ENCODE measurements at regions not wholly inside any gene's neighbourhood (a gene's known extent, or its start where the extent isn't known, plus 50 kb on each side); places are given as distances from the start of the nearest gene placed in this dataset.
"Not testable (repeated sequence)": the region's sequence is repeated elsewhere in the genome, so short reads cannot be mapped to it uniquely, and the experiment has no call there.

GRCh38 chr16:51868631-51869030 is 678.3 kb downstream of the TOX3 start:
- DNase-seq (ENCODE audit: low read depth in 1 of 2, low spot score in 1 of 2): no peak

- DNase-seq (ENCODE audit: low read depth in 1 of 2, low spot score in 1 of 2): no peak
Observed at GRCh38 chr16:51867386-51868065, 679.4 kb downstream of the TOX3 start.

DNA sequence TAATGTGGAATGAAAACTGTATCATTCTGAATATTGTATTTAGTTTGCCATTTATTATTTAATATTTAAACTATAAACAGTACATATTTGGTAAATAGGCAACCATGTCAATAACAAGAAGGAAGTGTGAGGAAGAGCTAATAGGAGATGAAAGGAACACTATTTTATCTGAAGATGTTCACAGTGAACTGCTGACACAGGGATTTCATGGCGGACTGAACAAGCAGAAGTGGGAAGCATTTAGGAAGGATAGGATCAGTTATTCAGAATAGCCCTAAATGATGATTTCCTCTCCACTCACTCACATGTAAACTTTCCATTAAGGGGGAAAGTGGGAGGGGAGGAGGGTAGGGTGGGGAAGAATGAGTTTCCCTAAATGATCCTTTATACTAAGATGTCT is 682.4 kb downstream of the TOX3 start:
- DNase-seq (ENCODE audit: low read depth in 1 of 2, low spot score in 1 of 2): no peak

GRCh38 chr16:51854401-51854951 is 692.5 kb downstream of the TOX3 start:
- no peak for DNase-seq (ENCODE audit: low read depth in 1 of 2, low spot score in 1 of 2)

DNA sequence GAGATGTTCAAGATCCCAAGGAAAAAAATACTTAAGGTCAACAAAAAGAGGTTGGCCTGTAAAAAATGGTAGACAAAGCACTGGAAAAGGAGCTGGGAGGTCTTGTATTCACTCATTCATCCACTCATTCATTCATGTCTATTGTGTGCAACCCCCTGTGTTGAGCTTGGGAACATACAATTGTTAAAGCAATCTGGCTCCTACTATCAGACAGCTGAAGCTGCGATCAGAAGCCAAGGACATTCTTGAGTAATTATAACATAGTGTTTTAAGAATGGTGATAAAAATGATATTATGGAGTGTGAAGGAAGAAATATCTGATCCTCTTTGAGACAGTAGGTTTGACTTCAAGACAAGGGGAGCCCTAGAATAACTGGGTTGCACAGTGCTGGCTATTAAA is 693.4 kb downstream of the TOX3 start:
- DNase-seq (ENCODE audit: low read depth in 1 of 2, low spot score in 1 of 2): no peak

DNA sequence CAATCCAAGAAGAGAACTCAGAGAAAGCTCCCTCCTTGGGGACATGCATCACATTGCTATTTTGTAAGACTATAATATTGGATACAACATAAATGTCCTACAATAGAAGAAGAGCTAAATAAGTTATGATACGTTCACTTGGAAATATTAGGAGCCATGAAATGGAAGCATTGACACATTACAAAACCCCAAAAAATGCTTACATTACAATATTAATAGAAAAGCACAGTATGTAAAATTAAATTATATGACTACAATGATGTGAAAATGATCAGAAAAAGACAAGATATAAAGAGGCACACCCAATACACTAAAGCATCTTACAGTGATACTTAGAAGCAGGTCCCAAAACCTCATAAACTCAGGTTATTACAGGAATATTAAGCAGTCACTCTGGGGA is 694.1 kb downstream of the TOX3 start:
- DNase-seq (ENCODE audit: low read depth in 1 of 2, low spot score in 1 of 2): no peak

- no peak for DNase-seq (ENCODE audit: low read depth in 1 of 2, low spot score in 1 of 2)
Observed at GRCh38 chr16:51851111-51851510, 695.8 kb downstream of the TOX3 start.

- DNase-seq (ENCODE audit: low read depth in 1 of 2, low spot score in 1 of 2): no peak
Observed at GRCh38 chr16:51849715-51850114, 697.2 kb downstream of the TOX3 start.

- no peak for DNase-seq (ENCODE audit: low read depth in 1 of 2, low spot score in 1 of 2)
Observed at GRCh38 chr16:51845586-51846305, 694.7 kb upstream of the SALL1 start.

- DNase-seq (ENCODE audit: low read depth in 1 of 2, low spot score in 1 of 2): no peak
Observed at GRCh38 chr16:51839727-51840462, 688.8 kb upstream of the SALL1 start.

DNA sequence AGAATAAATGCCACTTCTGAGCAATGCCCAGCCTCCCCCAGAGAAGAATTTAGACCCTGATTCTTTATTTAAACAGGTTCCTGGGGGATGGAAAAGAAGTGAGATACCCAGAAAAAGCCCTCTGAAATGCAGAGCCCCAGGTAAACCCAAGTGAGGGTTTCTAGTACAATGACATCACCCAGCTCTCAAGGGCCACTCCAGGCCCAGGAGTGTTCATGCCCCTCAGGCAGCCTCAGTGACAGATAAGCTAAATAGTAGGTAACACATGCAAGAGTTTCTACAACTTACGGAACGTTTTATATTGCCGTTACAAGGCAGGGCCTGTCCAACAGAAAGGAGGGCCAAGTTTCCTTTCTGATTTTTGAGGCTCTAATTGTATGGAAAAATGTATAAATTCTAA is 683.7 kb upstream of the SALL1 start:
- DNase-seq (ENCODE audit: low read depth in 1 of 2, low spot score in 1 of 2): no peak

DNA sequence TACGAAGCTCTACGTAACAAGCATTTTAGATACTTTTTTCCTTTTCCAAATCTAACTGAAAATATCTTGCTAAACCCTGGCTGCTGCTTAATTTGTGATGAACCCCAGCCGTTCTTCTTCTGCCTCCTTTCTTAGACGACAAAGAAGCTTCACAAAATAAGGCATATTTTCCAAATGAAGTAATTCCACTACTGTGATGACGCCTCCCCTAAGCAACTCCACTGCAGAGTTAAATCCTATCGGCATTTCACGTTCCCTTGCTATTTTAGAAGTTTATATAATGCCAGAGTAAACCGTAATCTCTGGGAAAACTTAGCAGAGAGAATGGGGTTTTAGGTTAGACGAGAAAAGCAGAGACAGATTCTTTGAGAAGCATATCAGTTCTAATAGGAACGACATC is 683.1 kb upstream of the SALL1 start:
- DNase-seq (ENCODE audit: low read depth in 1 of 2, low spot score in 1 of 2): no peak

- DNase-seq (ENCODE audit: low read depth in 1 of 2, low spot score in 1 of 2): no peak
Observed at GRCh38 chr16:51831595-51832367, 680.7 kb upstream of the SALL1 start.

DNA sequence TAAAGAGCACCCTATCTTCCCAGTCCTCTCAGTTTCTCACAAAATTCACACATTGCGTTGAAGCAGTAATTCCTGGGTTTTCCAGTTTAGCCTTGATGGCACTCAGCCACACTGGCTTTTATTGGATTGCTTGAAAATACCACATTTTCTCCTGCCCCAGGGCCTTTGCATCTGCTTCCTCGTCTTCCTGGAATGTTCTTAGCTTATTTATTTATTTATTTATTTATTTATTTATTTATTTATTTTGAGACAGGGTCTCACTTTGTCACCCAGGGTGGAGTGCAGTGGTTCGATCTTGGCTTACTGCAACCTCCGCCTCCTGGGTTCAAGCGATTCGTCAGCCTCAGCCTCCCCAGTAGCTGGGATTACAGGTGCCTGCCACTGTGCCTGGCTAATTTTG is 680.0 kb upstream of the SALL1 start:
- DNase-seq (ENCODE audit: low read depth in 1 of 2, low spot score in 1 of 2): not testable (repeated sequence)

- DNase-seq (ENCODE audit: low read depth in 1 of 2, low spot score in 1 of 2): no peak
Observed at GRCh38 chr16:51825779-51826178, 674.7 kb upstream of the SALL1 start.

DNA sequence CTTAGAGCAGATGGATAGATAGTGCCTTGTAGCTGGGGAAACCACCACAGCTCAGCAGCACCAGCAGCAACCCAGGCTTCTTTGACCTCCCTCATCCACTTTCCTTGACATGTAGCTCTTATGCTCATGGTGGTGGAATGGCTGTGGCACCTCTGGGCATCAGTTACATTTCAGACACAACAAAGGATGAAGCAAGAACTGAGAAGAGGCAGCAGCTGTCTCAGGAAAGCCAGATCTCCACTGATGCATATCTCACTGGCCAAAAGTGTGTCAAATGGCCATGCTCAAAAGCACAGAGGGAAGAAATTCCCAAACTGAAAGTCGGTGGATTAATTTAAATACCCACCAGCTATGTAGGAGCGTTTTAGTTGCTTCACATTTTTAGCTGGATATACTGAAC is 671.4 kb upstream of the SALL1 start:
- DNase-seq (ENCODE audit: low read depth in 1 of 2, low spot score in 1 of 2): no peak

DNA sequence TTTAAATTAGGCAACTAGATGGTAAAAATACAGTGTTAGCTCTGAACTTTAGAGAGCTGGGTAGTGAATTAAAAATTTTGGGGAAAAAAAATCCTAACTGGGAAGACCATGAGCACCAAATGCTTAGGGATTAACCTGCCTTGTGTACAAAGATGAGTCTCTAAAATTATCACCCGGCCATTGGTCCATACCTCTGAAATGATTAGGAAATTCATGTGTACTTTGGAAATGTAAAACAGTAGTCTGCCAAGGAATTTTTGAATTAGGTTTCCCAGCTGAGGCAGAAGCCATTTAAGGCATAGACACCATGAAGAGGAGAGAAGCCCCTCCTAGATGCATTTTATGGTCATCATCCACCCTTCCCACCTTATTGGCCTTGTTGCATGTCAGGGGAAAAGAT is 670.5 kb upstream of the SALL1 start:
- no peak for DNase-seq (ENCODE audit: low read depth in 1 of 2, low spot score in 1 of 2)

DNA sequence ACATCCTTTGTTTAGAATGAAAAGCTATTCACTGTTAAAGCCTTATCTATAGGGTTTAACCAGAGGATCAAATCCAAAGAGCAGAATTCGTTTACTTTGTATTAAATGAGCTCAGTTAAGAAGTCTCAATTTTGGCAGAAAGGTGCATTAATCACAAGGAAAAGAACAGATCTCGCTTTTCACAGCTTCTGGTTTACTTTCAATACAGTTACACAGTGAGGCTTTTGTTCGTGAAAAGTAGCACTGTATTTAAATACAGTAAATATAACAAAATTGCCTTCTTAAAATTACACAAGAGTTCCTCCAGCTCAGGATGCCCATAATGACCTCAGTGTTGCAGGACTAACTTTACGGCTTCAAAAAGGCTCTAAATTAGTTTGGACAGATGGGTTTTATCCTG is 669.1 kb upstream of the SALL1 start:
- DNase-seq (ENCODE audit: low read depth in 1 of 2, low spot score in 1 of 2): no peak

- DNase-seq (ENCODE audit: low read depth in 1 of 2, low spot score in 1 of 2): no peak
Observed at GRCh38 chr16:51818342-51818944, 667.4 kb upstream of the SALL1 start.

- DNase-seq (ENCODE audit: low read depth in 1 of 2, low spot score in 1 of 2): no peak
Observed at GRCh38 chr16:51816929-51817328, 665.9 kb upstream of the SALL1 start.

GRCh38 chr16:51815523-51815922 is 664.5 kb upstream of the SALL1 start:
- DNase-seq (ENCODE audit: low read depth in 1 of 2, low spot score in 1 of 2): no peak
